GM12878 (cell line): ENCODE measurements at regions not wholly inside any gene's neighbourhood (a gene's known extent, or its start where the extent isn't known, plus 50 kb on each side); places are given as distances from the start of the nearest gene placed in this dataset.

Source experiments
- ATAC-seq: fragments of 200-7000 bp; cut with Tn5 transposase; 3 replicates; pipeline ENCODE4 v1.9.1; 2020; ENCODE audit warnings: mild to moderate bottlenecking, moderate library complexity
- BruUV-seq: library from RNA; stranded (reverse); fragments of 400-500 nt; replicated peaks from 2 replicates; lab custom pipeline; 2021; lab: Mats Ljungman, UMichigan
- CTCF ChIA-PET: fragments of 300-600 bp; sonication (Branson Sonifier 250); formaldehyde crosslinking; extraction: SDS; loops from one replicate; lab custom pipeline; 2021; ENCODE audit warnings: inconsistent platforms; lab: Yijun Ruan, JAX
- POLR2A ChIA-PET: fragments of 350-600 bp; formaldehyde crosslinking; extraction: SDS; loops from one replicate; lab custom pipeline; 2021; ENCODE audit warnings: inconsistent platforms; lab: Charles Lee
- RAD21 ChIA-PET: fragments of 300-600 bp; sonication (Branson Sonifier 250); formaldehyde crosslinking; loops from one replicate; lab custom pipeline; 2023; ENCODE audit warnings: antibody characterized with exemption; ENCODE audit not compliant: unreplicated experiment; lab: Charles Lee
- SMC1A ChIA-PET: fragments of 300-600 bp; sonication (Branson Sonifier 250); formaldehyde crosslinking; loops from one replicate; lab custom pipeline; 2023; ENCODE audit not compliant: unreplicated experiment, uncharacterized antibody; lab: Charles Lee
- DNase-seq: peaks from one replicate; pipeline ENCODE4 v3.0.0-alpha.2; 2011; ENCODE audit warnings: low read depth, low spot score
- FAIRE-seq: peaks from 3 replicates; lab custom pipeline; 2011; peaks lifted over from hg19 to GRCh38; lab: Jason Lieb, UNC
- H2AFZ ChIP-seq: 2 replicates; pipeline ENCODE4 v1.6.0; 2011; ENCODE audit warnings: low read depth, low read length, control low read depth; ENCODE audit not compliant: control insufficient read depth
- H3K27ac ChIP-seq: 2 replicates; pipeline ENCODE4 v1.5.1; 2011; ENCODE audit warnings: control low read depth; ENCODE audit not compliant: control insufficient read depth, insufficient read depth
- H3K27me3 ChIP-seq, 2 experiments: replicated peaks in 1 of 2; 2 replicates each; pipeline versions ENCODE4 v1.6.0 to v1.6.1; 2011; ENCODE audit warnings: low read length in 1 of 2; ENCODE audit not compliant: control insufficient read depth in 2 of 2, insufficient read depth in 2 of 2
- H3K36me3 ChIP-seq, 2 experiments: 2 replicates each; pipeline ENCODE4 v1.5.1; 2011; ENCODE audit warnings: low read length in 1 of 2; ENCODE audit not compliant: control insufficient read depth in 2 of 2, insufficient read depth in 2 of 2
- H3K4me1 ChIP-seq: 2 replicates; pipeline ENCODE4 v1.6.1; 2011; ENCODE audit warnings: mild to moderate bottlenecking, low read length, moderate library complexity, mixed read lengths; ENCODE audit not compliant: control insufficient read depth, insufficient read depth
- H3K4me2 ChIP-seq: 2 replicates; pipeline ENCODE4 v1.6.0; 2011; ENCODE audit warnings: control low read depth; ENCODE audit not compliant: control insufficient read depth, insufficient read depth
- H3K4me3 ChIP-seq: fragments of 200-600 bp; sonication (generic); 2 replicates; pipeline ENCODE4 v1.5.1; 2016
- H3K79me2 ChIP-seq: 2 replicates; pipeline ENCODE4 v1.6.0; 2011; ENCODE audit warnings: low read length; ENCODE audit not compliant: control insufficient read depth, insufficient read depth
- H3K9ac ChIP-seq: 2 replicates; pipeline ENCODE4 v1.8.0; 2011; ENCODE audit warnings: low read length, control low read depth, mixed read lengths; ENCODE audit not compliant: control insufficient read depth, insufficient read depth
- H3K9me3 ChIP-seq: replicated peaks from 3 replicates; pipeline ENCODE4 v1.5.1; 2011; ENCODE audit warnings: mild to moderate bottlenecking, low read length; ENCODE audit not compliant: control insufficient read depth, insufficient read depth
- H4K20me1 ChIP-seq: 2 replicates; pipeline ENCODE4 v1.6.0; 2011; ENCODE audit not compliant: control insufficient read depth, insufficient read depth
- E4F1 ChIP-seq: fragments of 450-650 bp; IDR thresholded peaks from 2 replicates; pipeline ENCODE4 v1.6.1; 2018; ENCODE audit warnings: borderline replicate concordance, mild to moderate bottlenecking; ENCODE audit not compliant: partially characterized antibody
- GATAD2B ChIP-seq: fragments of 450-650 bp; conservative IDR thresholded peaks from 2 replicates; pipeline ENCODE4 v1.6.1; 2017; ENCODE audit warnings: low read depth, mild to moderate bottlenecking, moderate library complexity
- MYB ChIP-seq: fragments of 150-350 bp; IDR thresholded peaks from 2 replicates; pipeline ENCODE4 v1.6.1; 2014; ENCODE audit warnings: mild to moderate bottlenecking, low read depth, low read length, borderline replicate concordance
- POLR2A ChIP-seq: IDR thresholded peaks from 2 replicates; pipeline ENCODE4 v1.6.1; 2011; ENCODE audit warnings: low read depth, mild to moderate bottlenecking, low read length
- SPI1 ChIP-seq: IDR thresholded peaks from 2 replicates; pipeline ENCODE4 v1.6.1; 2011; ENCODE audit warnings: low read depth, mild to moderate bottlenecking, low read length, moderate library complexity, borderline replicate concordance; ENCODE audit not compliant: insufficient read depth
- SREBF1 ChIP-seq: IDR thresholded peaks from 2 replicates; pipeline ENCODE4 v1.6.1; 2012; ENCODE audit warnings: mild to moderate bottlenecking, low read length
- ZNF217 ChIP-seq: fragments of 450-650 bp; IDR thresholded peaks from 2 replicates; pipeline ENCODE4 v1.6.1; 2017; ENCODE audit warnings: antibody characterized with exemption, mild to moderate bottlenecking
- ZNF24 ChIP-seq: fragments of 450-650 bp; IDR thresholded peaks from 2 replicates; pipeline ENCODE4 v1.6.1; 2017; ENCODE audit warnings: antibody characterized with exemption, mild to moderate bottlenecking
- ZNF592 ChIP-seq: fragments of 450-650 bp; IDR thresholded peaks from 2 replicates; pipeline ENCODE4 v1.6.1; 2017; ENCODE audit warnings: mild to moderate bottlenecking, moderate library complexity
- WGBS: methylation state at CpG from one replicate; pipeline ENCODE4 v1.1.6; 2016; ENCODE audit warnings: low lambda C conversion rate; ENCODE audit not compliant: insufficient replicate concordance, insufficient coverage; ENCODE audit errors: missing lambda C conversion rate; 5-methylcytosine and 5-hydroxymethylcytosine counted together
- in situ Hi-C: fragments of 300-500 bp; cut with MboI; formaldehyde crosslinking; loops from 9 replicates; pipeline ENCODE4 v1.14.3; 2018; ENCODE audit warnings: mixed read lengths
- intact Hi-C: fragments of 100-400 bp; cut with micrococcal nuclease; formaldehyde crosslinking; loops from one replicate; pipeline ENCODE4 v1.14.2; 2022; ENCODE audit not compliant: unreplicated experiment

GRCh38 chr4:135573251-135573650, 1371.7 kb upstream of the PABPC4L start (continued):
- TF ChIP-seq ZNF592 (no peak), POLR2A (no peak), MYB (no peak)

GRCh38 chr4:135564090-135564489, 1362.5 kb upstream of the PABPC4L start:
- ChIA-PET CTCF (interaction anchor here (0.6 kb wide), 1 partner anchor 501 kb away, joined by 3 read pairs; no protein-coding TSS in a partner anchor), POLR2A (no interaction called here), RAD21 (no interaction called here), SMC1A (no interaction called here)
- Histone ChIP-seq H3K27ac (no peak overlapping the region), H3K36me3 (no peaks in the 10 kb centered on the region), H2AFZ (no peak overlapping the region), H3K4me2 (no peak overlapping the region), H3K79me2 (no peaks in the 10 kb centered on the region), H4K20me1 (no peaks in the 10 kb centered on the region), H3K9me3 (no peaks in the 10 kb centered on the region), H3K9ac (no peak overlapping the region), H3K4me3 (no peak overlapping the region), H3K4me1 (no peaks in the 10 kb centered on the region), H3K27me3 (no peaks in the 10 kb centered on the region)
- DNase-seq (no peak), ATAC-seq (no peak), FAIRE-seq (no peak)
- intact Hi-C loops: no loop called here
- TF ChIP-seq SPI1: no peak
- TF ChIP-seq E4F1: no peak
- TF ChIP-seq ZNF217: no peak
- TF ChIP-seq SREBF1: no peak
- TF ChIP-seq ZNF24: no peak
- no peak for TF ChIP-seq GATAD2B
- no TSS peak for BruUV-seq
- 0% methylated on average over 1 of the region's 1 CpG for WGBS
- in situ Hi-C loops: no loop called here
